Kidney (tissue), 13 donors: ENCODE measurements at regions not wholly inside any gene's neighbourhood (a gene's known extent, or its start where the extent isn't known, plus 50 kb on each side); places are given as distances from the start of the nearest gene placed in this dataset.

Experiments used
- DNase-seq, 5 donors: peaks; one replicate each; pipeline ENCODE4 v3.0.0-alpha.2; 2013 to 2020
- FAIRE-seq: peaks from 2 replicates; lab custom pipeline; 2012; peaks lifted over from hg19 to GRCh38; lab: Jason Lieb, UNC
- H3K27ac ChIP-seq, 2 donors: one replicate each; pipeline ENCODE4 v1.7.0; 2013; ENCODE audit warnings: low read depth in 2 of 2, low read length in 2 of 2, inconsistent platforms in 1 of 2
- H3K27me3 ChIP-seq: one replicate; pipeline ENCODE4 v1.7.1; 2013; ENCODE audit warnings: low read length, inconsistent platforms; ENCODE audit not compliant: control insufficient read depth, insufficient read depth
- H3K36me3 ChIP-seq, 3 donors: one replicate each; pipeline versions ENCODE4 v1.7.0 to v1.7.1; 2013; ENCODE audit warnings: low read length in 3 of 3, control low read depth in 1 of 3, inconsistent platforms in 1 of 3; ENCODE audit not compliant: insufficient read depth in 3 of 3, control insufficient read depth in 2 of 3
- H3K4me1 ChIP-seq, 3 donors: one replicate each; pipeline versions ENCODE4 v1.7.0 to v1.7.1; 2013; ENCODE audit warnings: low read length in 3 of 3, inconsistent platforms in 1 of 3, low read depth in 1 of 3; ENCODE audit not compliant: control insufficient read depth in 2 of 3, insufficient read depth in 2 of 3
- H3K4me3 ChIP-seq, 3 donors: one replicate each; pipeline versions ENCODE4 v1.7.0 to v1.8.1; 2013; ENCODE audit warnings: low read length in 3 of 3, control low read depth in 1 of 3, inconsistent platforms in 1 of 3
- H3K9ac ChIP-seq, 3 donors: one replicate each; pipeline versions ENCODE4 v1.7.0 to v1.7.1; 2013; ENCODE audit warnings: low read length in 3 of 3, control low read depth in 1 of 3, inconsistent platforms in 1 of 3
- H3K9me3 ChIP-seq, 3 donors: one replicate each; pipeline versions ENCODE4 v1.7.0 to v1.7.1; 2013; ENCODE audit warnings: low read length in 3 of 3, control low read depth in 1 of 3, inconsistent platforms in 1 of 3; ENCODE audit not compliant: control insufficient read depth in 2 of 3, insufficient read depth in 1 of 3
- intact Hi-C: fragments of 100-400 bp; cut with DNase I; formaldehyde crosslinking; loops from one replicate; pipeline ENCODE4 v1.11.1; 2022
- TF ChIP-seq, protein P1 (sequence below): IDR thresholded peaks from 3 replicates; pipeline ENCODE4 v1.5.1; 2012; ENCODE audit warnings: mild to moderate bottlenecking, moderate library complexity, borderline replicate concordance; ENCODE audit not compliant: insufficient read depth; ENCODE audit errors: extremely low read depth
- donor health status: control.
- donor health status: control.
- donor health status: control.
- donor health status: control.
- donor health status: control.
- donor health status: DM: yes; HTN: yes; CAD: no.
- donor health status: Normal renal cell carcinoma (clear cell type).

DNA sequence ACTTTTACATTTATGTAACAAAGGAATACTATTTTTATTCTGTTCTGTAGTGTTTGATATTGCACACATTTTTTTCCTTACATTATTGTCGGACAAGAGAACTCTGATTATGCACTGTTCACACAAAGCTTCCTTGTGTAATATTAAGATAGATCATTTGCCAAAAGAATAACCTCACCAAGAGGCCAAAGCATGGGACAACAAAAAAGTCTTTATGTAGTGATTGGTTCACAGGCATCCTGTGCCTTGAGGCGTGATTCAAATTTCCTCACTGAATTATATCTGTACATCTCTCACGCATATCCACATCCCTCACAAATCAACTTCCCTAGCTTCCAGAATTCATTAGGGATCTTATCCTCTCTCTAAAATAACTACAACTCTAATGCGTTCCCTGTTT, 642.7 kb downstream of the NR4A2 start:
- FAIRE-seq, result no peak
- no peaks in the 10 kb centered on the region for H3K36me3 ChIP-seq
- H3K27me3 ChIP-seq, result no peaks in the 10 kb centered on the region
- no peaks in the 10 kb centered on the region for H3K4me1 ChIP-seq
- no peak overlapping the region for H3K4me3 ChIP-seq
- no peak for DNase-seq
- intact Hi-C loops, result no loop called here
- no peaks in the 10 kb centered on the region for H3K9me3 ChIP-seq
- no peak overlapping the region for H3K9ac ChIP-seq
- no peak overlapping the region for H3K27ac ChIP-seq
- TF ChIP-seq, protein P1, sequence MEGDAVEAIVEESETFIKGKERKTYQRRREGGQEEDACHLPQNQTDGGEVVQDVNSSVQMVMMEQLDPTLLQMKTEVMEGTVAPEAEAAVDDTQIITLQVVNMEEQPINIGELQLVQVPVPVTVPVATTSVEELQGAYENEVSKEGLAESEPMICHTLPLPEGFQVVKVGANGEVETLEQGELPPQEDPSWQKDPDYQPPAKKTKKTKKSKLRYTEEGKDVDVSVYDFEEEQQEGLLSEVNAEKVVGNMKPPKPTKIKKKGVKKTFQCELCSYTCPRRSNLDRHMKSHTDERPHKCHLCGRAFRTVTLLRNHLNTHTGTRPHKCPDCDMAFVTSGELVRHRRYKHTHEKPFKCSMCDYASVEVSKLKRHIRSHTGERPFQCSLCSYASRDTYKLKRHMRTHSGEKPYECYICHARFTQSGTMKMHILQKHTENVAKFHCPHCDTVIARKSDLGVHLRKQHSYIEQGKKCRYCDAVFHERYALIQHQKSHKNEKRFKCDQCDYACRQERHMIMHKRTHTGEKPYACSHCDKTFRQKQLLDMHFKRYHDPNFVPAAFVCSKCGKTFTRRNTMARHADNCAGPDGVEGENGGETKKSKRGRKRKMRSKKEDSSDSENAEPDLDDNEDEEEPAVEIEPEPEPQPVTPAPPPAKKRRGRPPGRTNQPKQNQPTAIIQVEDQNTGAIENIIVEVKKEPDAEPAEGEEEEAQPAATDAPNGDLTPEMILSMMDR, result no peak

DNA sequence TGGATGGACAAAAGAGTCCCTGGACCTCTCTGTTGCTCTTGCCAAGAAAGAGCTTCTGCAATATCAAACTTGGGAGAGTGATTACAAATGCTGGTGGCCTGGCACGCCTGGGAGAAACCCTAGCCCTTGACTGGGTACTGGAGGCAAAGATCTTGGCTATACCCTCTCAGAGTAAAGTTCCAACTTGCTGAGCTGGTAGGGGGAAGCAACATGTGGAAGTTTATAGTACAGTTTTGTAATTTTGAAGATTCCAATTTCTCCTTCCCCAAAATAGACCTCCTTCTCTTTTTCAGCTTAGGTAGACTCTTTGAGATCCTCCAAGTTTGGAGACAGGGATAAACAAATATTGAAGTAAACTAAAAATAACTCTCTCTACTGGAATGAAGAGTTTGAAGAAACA, 645.3 kb downstream of the NR4A2 start:
- Histone ChIP-seq H3K27me3 (no peaks in the 10 kb centered on the region), H3K9ac (no peak overlapping the region), H3K27ac (no peak overlapping the region), H3K4me1 (no peaks in the 10 kb centered on the region), H3K36me3 (no peaks in the 10 kb centered on the region), H3K9me3 (no peaks in the 10 kb centered on the region), H3K4me3 (no peak overlapping the region)
- intact Hi-C loops, result no loop called here
- DNase-seq (no peak), FAIRE-seq (no peak)
- TF ChIP-seq, protein P1, result no peak

DNA sequence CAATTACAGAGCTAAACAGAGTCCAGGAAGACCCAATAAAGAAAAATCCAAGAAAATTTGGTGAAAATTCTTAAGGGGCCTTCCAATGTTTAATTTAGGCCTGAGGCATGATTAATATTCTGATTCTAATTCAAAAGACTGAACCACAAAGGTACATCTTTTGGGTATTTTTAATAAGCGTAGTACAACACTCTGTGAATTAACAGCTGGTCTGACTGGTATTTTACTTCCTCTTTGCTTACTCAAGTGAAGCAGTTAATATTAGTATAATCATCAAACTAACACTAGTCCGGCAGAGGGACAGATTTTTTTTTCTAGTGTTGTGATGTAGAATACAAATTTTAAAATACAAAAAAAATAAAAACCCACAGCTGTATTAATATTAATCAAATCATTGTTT, 652.9 kb downstream of the NR4A2 start:
- no peaks in the 10 kb centered on the region for H3K27me3 ChIP-seq
- FAIRE-seq, result no peak
- H3K4me3 ChIP-seq, result no peak overlapping the region
- H3K36me3 ChIP-seq, result no peaks in the 10 kb centered on the region
- TF ChIP-seq, protein P1, result no peak
- no peaks in the 10 kb centered on the region for H3K4me1 ChIP-seq
- H3K27ac ChIP-seq, result no peak overlapping the region
- H3K9ac ChIP-seq, result no peak overlapping the region
- H3K9me3 ChIP-seq, result peaks cover 0 to 2% (median 0%) of the 10 kb centered on the region in 3 donors
- intact Hi-C loops, result no loop called here
- no peak for DNase-seq

DNA sequence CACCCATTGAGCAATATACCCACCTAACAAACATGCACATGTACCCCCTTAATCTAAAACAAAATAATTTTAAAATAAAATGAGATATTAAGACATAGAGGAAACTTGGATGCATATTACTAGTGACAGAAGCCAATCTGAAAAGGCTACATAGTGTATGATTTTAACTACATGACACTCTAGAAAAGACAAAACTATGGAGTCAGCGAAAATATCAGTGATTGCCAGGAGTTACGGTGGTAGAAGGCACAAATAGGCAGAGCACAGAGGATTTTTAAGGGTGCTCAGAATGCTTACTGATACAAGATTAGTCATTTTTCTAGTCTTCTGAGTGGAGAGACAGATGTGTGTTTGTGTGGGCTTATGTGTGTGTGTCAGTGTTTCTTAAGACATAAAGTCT, 656.6 kb downstream of the NR4A2 start:
- TF ChIP-seq, protein P1, result no peak
- H3K9me3 ChIP-seq, result peaks cover 0 to 2% (median 0%) of the 10 kb centered on the region in 3 donors
- no peak overlapping the region for H3K4me3 ChIP-seq
- H3K36me3 ChIP-seq, result no peaks in the 10 kb centered on the region
- intact Hi-C loops, result no loop called here
- DNase-seq, result no peak
- no peak overlapping the region for H3K27ac ChIP-seq
- FAIRE-seq, result no peak
- no peak overlapping the region for H3K9ac ChIP-seq
- H3K27me3 ChIP-seq, result no peaks in the 10 kb centered on the region
- no peaks in the 10 kb centered on the region for H3K4me1 ChIP-seq
